ENCODE measurements at regions not wholly inside any gene's neighbourhood (a gene's known extent, or its start where the extent isn't known, plus 50 kb on each side); places are given as distances from the start of the nearest gene placed in this dataset.
"Not testable (repeated sequence)": the region's sequence is repeated elsewhere in the genome, so short reads cannot be mapped to it uniquely, and the experiment has no call there.

- TF ChIP-seq CTCF (IDR thresholded peaks at IDR 0.05): no peak
- Histone ChIP-seq H3K4me3 (no peak overlapping the region), H3K9me3 (no peaks in the 10 kb centered on the region), H3K36me3 (no peaks in the 10 kb centered on the region), H3K27ac (no peak overlapping the region), H3K27me3 (no peaks in the 10 kb centered on the region), H3K4me1 (no peaks in the 10 kb centered on the region)
- no peak for DNase-seq (ENCODE audit: low spot score in 2 of 2)
- 24% methylated on average over 1 of the region's 1 CpG for WGBS
Observed at GRCh38 chr4:64642936-64643335, 233.7 kb upstream of the TECRL start.

DNA sequence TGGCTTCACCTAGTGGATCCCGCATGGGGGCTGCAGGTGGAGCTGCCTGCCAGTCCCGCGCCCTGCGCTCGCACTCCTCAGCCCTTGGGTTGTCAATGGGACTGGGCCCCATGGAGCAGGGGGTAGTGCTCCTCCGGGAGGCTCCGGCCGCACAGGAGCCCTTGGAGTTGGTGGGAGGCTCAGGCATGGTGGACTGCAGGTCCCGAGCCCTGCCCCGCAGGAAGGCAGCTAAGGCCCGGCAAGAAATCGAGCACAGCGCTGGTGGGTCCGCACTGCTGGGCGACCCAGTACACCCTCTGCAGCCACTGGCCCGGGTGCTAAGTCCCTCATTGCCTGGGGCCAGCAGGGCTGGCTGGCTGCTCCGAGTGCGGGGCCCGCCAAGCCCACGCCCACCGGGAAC lies 231.2 kb upstream of the TECRL start:
- H3K27me3 ChIP-seq; H3K4me1 ChIP-seq; H3K36me3 ChIP-seq; DNase-seq (ENCODE audit: low spot score in 2 of 2); H3K9me3 ChIP-seq; H3K4me3 ChIP-seq; H3K27ac ChIP-seq: not testable (repeated sequence)
- 89% methylated on average over 19 of the region's 21 CpGs for WGBS

- 82% methylated on average over 3 of the region's 3 CpGs for WGBS
- Histone ChIP-seq H3K27me3 (no peaks in the 10 kb centered on the region), H3K4me3 (no peak overlapping the region), H3K36me3 (no peaks in the 10 kb centered on the region), H3K9me3 (no peaks in the 10 kb centered on the region), H3K27ac (no peak overlapping the region), H3K4me1 (no peaks in the 10 kb centered on the region)
- TF ChIP-seq POLR2AphosphoS5 (IDR thresholded peaks at IDR 0.05) (no peak), CTCF (IDR thresholded peaks at IDR 0.05) (no peak), EP300 (IDR thresholded peaks at IDR 0.05) (no peak), POLR2A (IDR thresholded peaks at IDR 0.05) (no peak)
- DNase-seq (ENCODE audit: low spot score in 2 of 2): no peak
Observed at GRCh38 chr4:64625438-64625837, 216.2 kb upstream of the TECRL start.

- H3K4me1 ChIP-seq: no peaks in the 10 kb centered on the region
- no peak for DNase-seq (ENCODE audit: low spot score in 2 of 2)
- H3K9me3 ChIP-seq: no peaks in the 10 kb centered on the region
- H3K27ac ChIP-seq: no peak overlapping the region
- no peak for TF ChIP-seq POLR2AphosphoS5 (IDR thresholded peaks at IDR 0.05)
- no peak for TF ChIP-seq EP300 (IDR thresholded peaks at IDR 0.05)
- TF ChIP-seq POLR2A (IDR thresholded peaks at IDR 0.05): no peak
- TF ChIP-seq CTCF (IDR thresholded peaks at IDR 0.05): no peak
- no peak overlapping the region for H3K4me3 ChIP-seq
- 32% methylated on average over 3 of the region's 3 CpGs for WGBS
- H3K36me3 ChIP-seq: no peaks in the 10 kb centered on the region
- no peaks in the 10 kb centered on the region for H3K27me3 ChIP-seq
Observed at GRCh38 chr4:64617800-64618199, 208.6 kb upstream of the TECRL start.

- TF ChIP-seq POLR2A (IDR thresholded peaks at IDR 0.05) (no peak), CTCF (IDR thresholded peaks at IDR 0.05) (no peak), POLR2AphosphoS5 (IDR thresholded peaks at IDR 0.05) (no peak), EP300 (IDR thresholded peaks at IDR 0.05) (no peak)
- WGBS: 67% methylated on average over 4 of the region's 4 CpGs
Observed at GRCh38 chr4:64614276-64614675, 205.0 kb upstream of the TECRL start.

DNA sequence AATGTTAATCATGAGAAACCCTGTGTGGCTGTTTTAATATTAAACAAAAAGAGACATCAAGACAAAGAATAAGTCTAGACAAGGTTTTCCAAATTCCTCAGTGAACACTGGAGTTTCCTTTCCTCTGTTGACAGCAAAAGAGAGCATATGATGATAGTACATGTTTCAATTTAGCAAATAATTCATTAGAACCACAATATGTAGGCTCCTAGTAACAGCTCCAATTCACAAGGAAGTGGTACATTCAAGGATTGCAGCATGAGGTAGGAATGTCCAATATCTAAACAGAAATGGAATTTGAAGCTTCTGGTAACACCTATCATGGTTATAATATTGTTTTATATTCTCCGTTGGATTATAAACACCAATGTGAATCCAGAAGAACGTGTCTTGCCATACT lies 203.8 kb upstream of the TECRL start:
- Histone ChIP-seq H3K27me3 (no peaks in the 10 kb centered on the region), H3K36me3 (no peaks in the 10 kb centered on the region), H3K4me3 (no peak overlapping the region), H3K9me3 (no peaks in the 10 kb centered on the region), H3K27ac (no peak overlapping the region), H3K4me1 (no peaks in the 10 kb centered on the region)
- DNase-seq (ENCODE audit: low spot score in 2 of 2): no peak
- WGBS: 84% methylated on average over 2 of the region's 2 CpGs
- TF ChIP-seq CTCF (IDR thresholded peaks at IDR 0.05) (no peak), POLR2A (IDR thresholded peaks at IDR 0.05) (no peak), POLR2AphosphoS5 (IDR thresholded peaks at IDR 0.05) (no peak), EP300 (IDR thresholded peaks at IDR 0.05) (no peak)

More at GRCh38 chr4:64614276-64614675, 205.0 kb upstream of the TECRL start:
- Histone ChIP-seq H3K4me3 (no peak overlapping the region), H3K36me3 (no peaks in the 10 kb centered on the region), H3K27ac (no peak overlapping the region), H3K9me3 (no peaks in the 10 kb centered on the region), H3K27me3 (no peaks in the 10 kb centered on the region), H3K4me1 (no peaks in the 10 kb centered on the region)
- no peak for DNase-seq (ENCODE audit: low spot score in 2 of 2)
